H1 (cell line): ENCODE measurements at regions not wholly inside any gene's neighbourhood (a gene's known extent, or its start where the extent isn't known, plus 50 kb on each side); places are given as distances from the start of the nearest gene placed in this dataset.

ENCODE experiments used
- CTCF ChIA-PET: fragments of 300-600 bp; sonication (Branson Sonifier 250); formaldehyde crosslinking; loops from one replicate; lab custom pipeline; 2021; ENCODE audit not compliant: partially characterized antibody; lab: Charles Lee
- POLR2A ChIA-PET: fragments of 300-600 bp; sonication (Branson Sonifier 250); formaldehyde crosslinking; loops from one replicate; lab custom pipeline; 2021; ENCODE audit warnings: inconsistent platforms; ENCODE audit not compliant: partially characterized antibody; lab: Charles Lee
- DNase-seq, 2 experiments: peaks; one replicate each; pipeline versions ENCODE4 v3.0.0 to v3.0.0-alpha.2; 2010 to 2022; ENCODE audit warnings: low spot score in 2 of 2, low read depth in 1 of 2, mixed read lengths in 1 of 2
- FAIRE-seq: peaks from 2 replicates; lab custom pipeline; 2011; peaks lifted over from hg19 to GRCh38; lab: Jason Lieb, UNC
- H2AFZ ChIP-seq: 2 replicates; pipeline ENCODE4 v1.8.1; 2012; ENCODE audit warnings: low read length, inconsistent platforms
- H2AK5ac ChIP-seq: 2 replicates; pipeline ENCODE4 v1.6.1; 2013; ENCODE audit warnings: low read depth, low read length
- H2BK120ac ChIP-seq: replicated peaks from 2 replicates; pipeline ENCODE3; 2013; ENCODE audit warnings: low read depth, low read length, inconsistent platforms
- H2BK12ac ChIP-seq: 2 replicates; pipeline ENCODE4 v1.6.1; 2013; ENCODE audit warnings: low read depth, low read length
- H2BK15ac ChIP-seq: 2 replicates; pipeline ENCODE4 v1.6.1; 2013; ENCODE audit warnings: low read length
- H2BK20ac ChIP-seq: 2 replicates; pipeline ENCODE4 v1.6.1; 2013; ENCODE audit warnings: low read length
- H2BK5ac ChIP-seq: 2 replicates; pipeline ENCODE4 v1.6.1; 2013; ENCODE audit warnings: low read depth, low read length
- H3K14ac ChIP-seq: 2 replicates; pipeline ENCODE4 v1.6.1; 2013; ENCODE audit warnings: inconsistent platforms; ENCODE audit not compliant: insufficient read length
- H3K18ac ChIP-seq: 2 replicates; pipeline ENCODE4 v1.6.1; 2013; ENCODE audit warnings: low read length; ENCODE audit errors: extremely low read depth
- H3K23ac ChIP-seq: 2 replicates; pipeline ENCODE4 v1.6.1; 2013; ENCODE audit warnings: inconsistent platforms; ENCODE audit not compliant: insufficient read length
- H3K23me2 ChIP-seq: 2 replicates; pipeline ENCODE4 v1.6.1; 2013; ENCODE audit warnings: low read depth, low read length
- H3K27ac ChIP-seq: 2 replicates; pipeline ENCODE4 v1.6.1; 2011; ENCODE audit warnings: low read depth, low read length, inconsistent platforms
- H3K27me3 ChIP-seq, 4 experiments: replicated peaks in 1 of 4; 1 replicate in 1 of 4; 2 replicates in 3 of 4; pipeline versions ENCODE4 v1.6.1 to v1.8.1; 2011 to 2013; ENCODE audit warnings: low read length in 3 of 4, mild to moderate bottlenecking in 3 of 4, inconsistent platforms in 2 of 4, mixed read lengths in 2 of 4, moderate library complexity in 1 of 4; ENCODE audit not compliant: control insufficient read depth in 3 of 4, insufficient read depth in 3 of 4; ENCODE audit errors: extremely low read depth in 1 of 4
- H3K36me3 ChIP-seq, 4 experiments: 2 replicates each; pipeline versions ENCODE4 v1.6.1 to v1.8.1; 2011 to 2013; ENCODE audit warnings: mild to moderate bottlenecking in 4 of 4, low read length in 3 of 4, moderate library complexity in 2 of 4, control low read depth in 1 of 4, inconsistent platforms in 1 of 4; ENCODE audit not compliant: insufficient read depth in 4 of 4, control insufficient read depth in 2 of 4
- H3K4ac ChIP-seq: replicated peaks from 2 replicates; pipeline ENCODE3; 2013; ENCODE audit warnings: low read length, low read depth, mixed read lengths, inconsistent platforms; ENCODE audit not compliant: insufficient read length
- H3K4me1 ChIP-seq, 4 experiments: replicated peaks in 1 of 4; 1 replicate in 1 of 4; 2 replicates in 3 of 4; pipeline versions ENCODE4 v1.6.1 to v1.8.1; 2011 to 2013; ENCODE audit warnings: low read length in 3 of 4, inconsistent platforms in 2 of 4, mixed read lengths in 1 of 4; ENCODE audit not compliant: insufficient read depth in 4 of 4, control insufficient read depth in 3 of 4
- H3K4me2 ChIP-seq, 2 experiments: 2 replicates each; pipeline versions ENCODE4 v1.6.1 to v1.8.1; 2011 to 2013; ENCODE audit warnings: low read depth in 2 of 2, low read length in 2 of 2, control low read depth in 1 of 2, inconsistent platforms in 1 of 2, mild to moderate bottlenecking in 1 of 2; ENCODE audit not compliant: insufficient read depth in 1 of 2
- H3K4me3 ChIP-seq, 4 experiments: fragments of 200-600, 300-600 bp in 1 of 4; sonication (generic), shearing (Covaris generic), sonication (Bioruptor Twin) in 1 of 4; 2 replicates each; pipeline versions ENCODE4 v1.5.1 to v1.8.1; 2011 to 2016; ENCODE audit warnings: low read length in 4 of 4, low read depth in 3 of 4, control low read depth in 2 of 4, inconsistent platforms in 2 of 4, mild to moderate bottlenecking in 2 of 4, mixed read lengths in 1 of 4, moderate library complexity in 1 of 4; ENCODE audit not compliant: insufficient read depth in 2 of 4; ENCODE audit errors: extremely low read depth in 1 of 4
- H3K56ac ChIP-seq: replicated peaks from 2 replicates; pipeline ENCODE3; 2013; ENCODE audit warnings: low read depth, mild to moderate bottlenecking, mixed read lengths, low read length, inconsistent platforms; ENCODE audit not compliant: insufficient read length
- H3K79me1 ChIP-seq: 2 replicates; pipeline ENCODE4 v1.6.1; 2013; ENCODE audit warnings: low read depth, low read length, control low read depth
- H3K79me2 ChIP-seq, 2 experiments: 2 replicates each; pipeline versions ENCODE4 v1.6.1 to v1.8.1; 2012 to 2013; ENCODE audit warnings: low read length in 2 of 2, mild to moderate bottlenecking in 2 of 2, inconsistent platforms in 1 of 2; ENCODE audit not compliant: insufficient read depth in 2 of 2, control insufficient read depth in 1 of 2
- H3K9ac ChIP-seq, 4 experiments: replicated peaks in 1 of 4; 1 replicate in 1 of 4; 2 replicates in 3 of 4; pipeline versions ENCODE4 v1.6.1 to v1.8.1; 2011 to 2013; ENCODE audit warnings: low read depth in 3 of 4, low read length in 3 of 4, control low read depth in 2 of 4, mild to moderate bottlenecking in 2 of 4, moderate library complexity in 2 of 4, inconsistent platforms in 1 of 4; ENCODE audit errors: extremely low read depth in 1 of 4
- H3K9me3 ChIP-seq, 2 experiments: 2 replicates each; pipeline versions ENCODE4 v1.6.1 to v1.8.1; 2012 to 2013; ENCODE audit warnings: mild to moderate bottlenecking in 2 of 2, moderate library complexity in 2 of 2, control low read depth in 1 of 2, inconsistent platforms in 1 of 2, low read depth in 1 of 2, low read length in 1 of 2, mixed read lengths in 1 of 2; ENCODE audit not compliant: insufficient read depth in 2 of 2
- H4K20me1 ChIP-seq, 2 experiments: replicated peaks in 1 of 2; 2 replicates each; pipeline versions ENCODE3 to v1.8.1; 2011 to 2013; ENCODE audit warnings: inconsistent platforms in 2 of 2, low read length in 2 of 2, mild to moderate bottlenecking in 1 of 2; ENCODE audit not compliant: insufficient read depth in 2 of 2, control insufficient read depth in 1 of 2
- H4K5ac ChIP-seq: 2 replicates; pipeline ENCODE4 v1.6.1; 2013; ENCODE audit warnings: low read length, low read depth, mixed read lengths, inconsistent platforms; ENCODE audit not compliant: insufficient read length
- H4K8ac ChIP-seq: 2 replicates; pipeline ENCODE4 v1.8.0; 2013; ENCODE audit warnings: mild to moderate bottlenecking, moderate library complexity, low read length, inconsistent platforms; ENCODE audit not compliant: insufficient read depth; ENCODE audit errors: extremely low read depth
- H4K91ac ChIP-seq: replicated peaks from 2 replicates; pipeline ENCODE3; 2013; ENCODE audit warnings: low read length, mixed read lengths, inconsistent platforms; ENCODE audit not compliant: insufficient read length
- ASH2L ChIP-seq: fragments of 200-600, 300-600 bp; sonication (generic); IDR thresholded peaks from one replicate; pipeline ENCODE4 v1.7.1; 2017; ENCODE audit warnings: low read length
- BCL11A ChIP-seq, 2 experiments: IDR thresholded peaks; one replicate each; pipeline ENCODE4 v1.6.1; 2011; ENCODE audit warnings: low read depth in 2 of 2, low read length in 2 of 2, mild to moderate bottlenecking in 2 of 2
- CEBPB ChIP-seq: IDR thresholded peaks from 2 replicates; pipeline ENCODE4 v1.6.1; 2012; ENCODE audit warnings: low read depth, low read length
- EP300 ChIP-seq, 2 experiments: IDR thresholded peaks; 1 replicate in 1 of 2; 2 replicates in 1 of 2; pipeline ENCODE4 v1.6.1; 2011 to 2012; ENCODE audit warnings: low read depth in 2 of 2, low read length in 2 of 2, mild to moderate bottlenecking in 2 of 2, borderline replicate concordance in 1 of 2, inconsistent platforms in 1 of 2, moderate library complexity in 1 of 2
- FOSL1 ChIP-seq: IDR thresholded peaks from 2 replicates; pipeline ENCODE4 v1.6.1; 2011; ENCODE audit warnings: mild to moderate bottlenecking, low read depth, low read length, moderate library complexity; ENCODE audit not compliant: insufficient read depth
- HDAC2 ChIP-seq, 2 experiments: fragments of 300-600 bp in 1 of 2; sonication (generic) in 1 of 2; IDR thresholded peaks; 2 replicates each; pipeline ENCODE4 v1.6.1; 2011 to 2012; ENCODE audit warnings: low read depth in 2 of 2, low read length in 2 of 2, mild to moderate bottlenecking in 2 of 2, moderate library complexity in 2 of 2, borderline replicate concordance in 1 of 2, inconsistent platforms in 1 of 2
- JUN ChIP-seq: IDR thresholded peaks from 2 replicates; pipeline ENCODE4 v1.6.1; 2011; ENCODE audit warnings: low read depth, mild to moderate bottlenecking, improper control_type of control experiment, low read length
- PHF8 ChIP-seq: fragments of 200-600 bp; sonication (generic); conservative IDR thresholded peaks from 2 replicates; pipeline ENCODE4 v1.7.1; 2012; ENCODE audit warnings: low read depth, mild to moderate bottlenecking, inconsistent platforms, low read length, moderate library complexity
- POLR2A ChIP-seq, 2 experiments: IDR thresholded peaks; 1 replicate in 1 of 2; 2 replicates in 1 of 2; pipeline ENCODE4 v1.6.1; 2011; ENCODE audit warnings: low read depth in 2 of 2, low read length in 2 of 2, mild to moderate bottlenecking in 2 of 2; ENCODE audit errors: control extremely low read depth in 1 of 2
- POLR2AphosphoS5 ChIP-seq: IDR thresholded peaks from 2 replicates; pipeline ENCODE4 v1.6.1; 2011; ENCODE audit warnings: low read depth, low read length
- RFX5 ChIP-seq: IDR thresholded peaks from 2 replicates; pipeline ENCODE4 v1.6.1; 2011; ENCODE audit warnings: low read depth, low read length, improper control_type of control experiment, borderline replicate concordance
- SIRT6 ChIP-seq: IDR thresholded peaks from one replicate; pipeline ENCODE4 v1.7.1; 2012; ENCODE audit warnings: low read length, inconsistent platforms
- SP4 ChIP-seq: IDR thresholded peaks from 2 replicates; pipeline ENCODE4 v1.6.1; 2012; ENCODE audit warnings: low read length, inconsistent platforms
- SUZ12 ChIP-seq: fragments of 200-600 bp; sonication (generic); IDR thresholded peaks from 2 replicates; pipeline ENCODE4 v1.6.1; 2012; ENCODE audit warnings: mild to moderate bottlenecking, inconsistent platforms, low read length, moderate library complexity, mixed read lengths
- TAF7 ChIP-seq: optimal IDR thresholded peaks from 2 replicates; pipeline ENCODE3; 2011; ENCODE audit warnings: low read depth, mild to moderate bottlenecking, inconsistent platforms, low read length, moderate library complexity, borderline replicate concordance

DNA sequence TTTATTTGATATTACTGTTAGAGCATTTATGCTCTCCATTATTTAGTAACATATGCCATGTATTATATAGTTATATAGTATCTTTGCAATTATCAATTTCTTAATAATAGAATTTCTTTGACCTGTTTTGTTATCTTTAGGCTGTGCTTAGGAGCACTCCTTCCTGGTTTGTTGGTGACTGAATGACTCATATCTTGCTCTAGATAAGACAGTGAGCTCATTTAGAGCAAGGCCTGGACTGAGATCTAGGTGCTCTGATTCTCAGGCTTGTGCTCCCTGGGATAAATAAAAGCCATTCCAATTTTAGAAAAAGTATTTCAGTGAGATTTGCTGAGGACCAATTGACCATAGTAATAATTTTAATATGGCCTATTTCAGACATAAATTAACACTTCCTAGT, 951.2 kb downstream of the FLRT2 start:
- CTCF ChIA-PET: no interaction called here

More for the DNA sequence above, 951.2 kb downstream of the FLRT2 start:
- H4K8ac ChIP-seq: no peak overlapping the region
- no peak for DNase-seq
- H3K4me1 ChIP-seq: no peaks in the 10 kb centered on the region
- no peak overlapping the region for H3K14ac ChIP-seq
- no peak overlapping the region for H3K9ac ChIP-seq
- H2AK5ac ChIP-seq: no peak overlapping the region
- no peak overlapping the region for H4K91ac ChIP-seq
- H4K20me1 ChIP-seq: no peaks in the 10 kb centered on the region
- H3K23me2 ChIP-seq: no peaks in the 10 kb centered on the region
- no peaks in the 10 kb centered on the region for H3K9me3 ChIP-seq
- no peak overlapping the region for H2AFZ ChIP-seq
- H3K23ac ChIP-seq: no peak overlapping the region
- no peak overlapping the region for H2BK120ac ChIP-seq
- no peak overlapping the region for H3K4ac ChIP-seq
- TF ChIP-seq JUN: no peak
- TF ChIP-seq EP300 (IDR thresholded peaks at IDR 0.05; ENCODE audit: borderline replicate concordance in 1 of 2, low read depth in 2 of 2, low read length in 2 of 2): no peak
- no peak for TF ChIP-seq ASH2L
- TF ChIP-seq TAF7: no peak
- TF ChIP-seq SIRT6: no peak
- TF ChIP-seq PHF8: no peak
- TF ChIP-seq SP4: no peak
- no peak for TF ChIP-seq HDAC2 (IDR thresholded peaks at IDR 0.05; ENCODE audit: borderline replicate concordance in 1 of 2, low read depth in 2 of 2, low read length in 2 of 2)
- TF ChIP-seq CEBPB: no peak
- TF ChIP-seq BCL11A (IDR thresholded peaks at IDR 0.05; ENCODE audit: low read depth in 2 of 2, low read length in 2 of 2): no peak
- TF ChIP-seq SUZ12: no peak
- no peak for TF ChIP-seq FOSL1
- TF ChIP-seq POLR2A (IDR thresholded peaks at IDR 0.05; ENCODE audit: control extremely low read depth in 1 of 2, low read depth in 2 of 2, low read length in 2 of 2): no peak
- TF ChIP-seq RFX5: no peak
- TF ChIP-seq POLR2AphosphoS5: no peak
- no peak overlapping the region for H3K56ac ChIP-seq
- no peak overlapping the region for H3K4me2 ChIP-seq
- H3K27me3 ChIP-seq: no peaks in the 10 kb centered on the region
- no peak overlapping the region for H3K27ac ChIP-seq
- no peaks in the 10 kb centered on the region for H3K79me1 ChIP-seq
- H2BK15ac ChIP-seq: no peak overlapping the region
- no peak overlapping the region for H2BK12ac ChIP-seq
- no peak overlapping the region for H4K5ac ChIP-seq
- H2BK5ac ChIP-seq: no peak overlapping the region
- H3K4me3 ChIP-seq: no peak overlapping the region
- H3K36me3 ChIP-seq: no peaks in the 10 kb centered on the region
- POLR2A ChIA-PET: no interaction called here
- no peak for FAIRE-seq
- no peak overlapping the region for H3K18ac ChIP-seq
- H2BK20ac ChIP-seq: no peak overlapping the region
- H3K79me2 ChIP-seq: no peaks in the 10 kb centered on the region
